IPS-NIHi11 (cell line): ENCODE measurements at regions not wholly inside any gene's neighbourhood (a gene's known extent, or its start where the extent isn't known, plus 50 kb on each side); places are given as distances from the start of the nearest gene placed in this dataset.

Experiments
- DNase-seq: peaks from one replicate; pipeline ENCODE4 v3.0.0; 2012; ENCODE audit warnings: mixed read lengths, low spot score

DNA sequence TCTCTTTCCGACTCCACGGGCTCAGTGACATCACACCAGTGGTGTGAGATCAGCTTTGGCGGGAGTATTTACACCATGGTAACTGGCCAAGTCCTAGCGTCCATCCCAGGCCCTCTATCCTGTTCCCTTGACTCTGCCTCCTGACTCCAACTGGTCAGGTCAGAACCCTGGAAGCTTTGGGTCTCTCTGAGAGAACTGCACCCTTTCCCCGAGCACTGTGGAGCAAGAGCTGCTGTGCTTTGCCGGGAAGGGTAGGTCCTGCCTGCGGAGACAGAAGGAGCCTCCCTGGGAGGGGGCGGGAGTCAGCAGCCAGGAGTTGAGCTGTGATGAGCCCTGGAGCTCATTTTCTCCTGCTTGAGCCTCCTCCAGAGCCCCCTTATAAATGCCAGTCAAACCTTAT, 212.1 kb upstream of the TNRC6C start:
- no peak for DNase-seq

DNA sequence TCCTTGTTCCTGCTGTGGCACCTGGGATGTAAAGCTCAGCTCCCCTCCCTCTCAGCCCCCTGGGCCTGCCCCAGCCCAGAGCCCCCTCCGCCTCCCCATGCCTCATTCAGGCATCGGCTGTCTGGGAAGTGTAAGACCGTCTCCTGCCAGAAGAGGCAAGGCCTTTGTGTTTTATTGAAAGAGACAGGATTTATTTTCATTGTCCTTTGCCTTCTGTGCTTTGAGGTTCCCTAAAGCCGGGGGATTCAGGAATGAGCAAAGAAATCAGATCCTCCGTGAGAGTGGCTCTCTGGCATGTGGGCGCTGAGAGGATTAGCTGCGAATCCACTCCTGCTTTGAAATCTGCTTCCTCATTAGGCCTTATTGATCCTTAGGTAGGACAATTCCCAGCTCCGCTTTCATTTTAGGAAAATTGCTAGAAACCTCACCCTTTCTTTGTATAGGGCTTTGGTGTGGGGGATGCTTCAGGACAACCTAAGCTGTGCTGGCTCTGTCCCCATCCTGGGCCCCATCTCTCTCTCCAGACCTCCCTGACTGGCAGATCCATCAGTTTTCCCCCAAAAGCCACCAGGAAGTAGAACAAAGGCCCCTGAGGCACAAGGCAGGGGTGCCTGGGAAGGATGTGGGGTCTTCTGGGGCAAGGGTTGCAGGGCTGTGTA, 211.5 kb upstream of the TNRC6C start:
- DNase-seq = no peak

DNA sequence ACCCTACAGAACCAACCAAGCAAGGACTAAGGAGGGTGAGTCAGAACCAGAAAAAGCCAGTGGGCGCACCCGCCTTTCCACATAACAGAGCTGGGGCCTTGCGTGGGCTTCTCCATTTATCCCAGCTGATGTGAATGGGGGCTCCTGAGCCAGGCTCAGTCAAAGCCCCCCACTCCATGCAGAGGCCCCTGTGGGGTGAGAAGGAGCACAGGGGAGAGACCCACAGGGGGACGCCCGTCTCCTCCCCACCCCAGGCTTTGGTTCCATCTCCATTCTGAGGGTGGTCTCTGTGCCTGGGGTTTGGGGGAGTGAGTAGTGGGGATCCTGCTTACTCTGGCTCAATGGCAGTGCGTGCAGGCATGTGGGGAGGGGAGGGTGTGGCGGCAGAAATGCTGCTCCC, 210.1 kb upstream of the TNRC6C start:
- DNase-seq = no peak

DNA sequence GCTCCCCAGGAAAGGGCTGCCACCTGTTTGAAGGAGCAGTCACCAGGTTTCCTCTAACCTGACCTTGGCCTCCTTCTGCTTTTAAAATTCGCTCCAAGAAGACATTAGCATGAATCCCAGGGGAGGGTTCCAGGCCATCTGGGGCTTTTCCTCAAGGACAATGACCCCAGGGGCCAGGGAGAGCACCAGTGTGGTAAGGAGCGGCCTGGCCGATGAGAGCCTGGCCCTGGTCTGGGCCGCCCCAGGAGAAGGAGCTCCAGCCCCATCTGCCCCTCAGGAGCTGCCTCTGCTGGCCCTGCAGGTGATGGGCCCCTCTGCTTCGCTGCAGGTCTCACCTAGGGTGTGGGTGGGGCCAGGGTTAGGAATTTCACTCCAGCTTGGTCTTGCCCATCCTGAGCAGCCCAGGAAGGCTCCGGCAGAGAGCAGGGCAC, 209.2 kb upstream of the TNRC6C start:
- DNase-seq = no peak

DNA sequence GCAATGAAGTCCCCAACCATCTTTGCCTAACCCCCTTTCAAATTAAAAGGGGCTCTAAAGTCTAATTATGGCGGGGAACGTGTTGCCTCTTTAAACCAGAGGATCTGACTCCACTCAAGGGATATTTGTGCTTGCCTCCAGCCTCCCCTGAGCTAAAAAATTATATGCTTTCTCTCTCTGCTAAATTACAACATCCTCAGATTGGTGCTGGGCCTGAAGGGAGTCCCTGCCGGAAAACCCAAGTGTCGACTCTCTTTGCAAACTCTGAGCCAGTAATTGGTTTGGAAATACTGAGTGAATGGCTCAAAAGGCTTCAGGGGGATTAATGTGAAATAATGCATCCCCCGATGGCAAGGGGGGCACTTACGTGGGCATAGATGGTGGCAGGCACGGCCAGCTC, 208.5 kb upstream of the TNRC6C start:
- no peak for DNase-seq

DNA sequence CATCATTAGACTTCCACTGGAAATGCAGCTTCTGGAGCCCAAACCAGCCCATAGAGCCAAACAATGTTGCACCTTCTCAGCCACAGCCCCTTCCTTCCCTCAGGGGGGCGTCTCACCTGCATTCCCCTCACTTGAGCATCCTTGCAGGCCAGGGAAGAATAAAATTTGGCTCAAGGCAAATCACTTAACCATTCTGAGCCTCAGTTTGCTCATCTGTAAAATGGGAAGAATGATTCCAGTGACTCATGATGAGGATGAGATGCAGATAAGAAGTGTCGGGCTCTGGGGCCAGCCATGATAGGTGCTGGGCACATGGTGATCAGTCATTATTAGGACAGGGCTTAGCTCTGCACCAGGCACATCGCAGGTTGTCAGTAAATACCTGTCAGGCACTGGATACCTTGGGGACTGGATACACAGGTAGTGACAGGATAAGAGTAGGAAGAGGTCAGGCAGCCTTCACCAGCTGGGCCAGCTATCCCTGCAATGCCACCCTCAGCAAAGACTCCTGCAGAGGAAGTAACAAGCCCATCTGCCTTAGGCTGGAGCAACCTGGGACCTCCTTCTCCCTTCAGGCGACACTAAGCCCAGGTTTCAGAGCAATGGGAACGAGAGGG, 208.0 kb upstream of the TNRC6C start:
- no peak for DNase-seq

DNA sequence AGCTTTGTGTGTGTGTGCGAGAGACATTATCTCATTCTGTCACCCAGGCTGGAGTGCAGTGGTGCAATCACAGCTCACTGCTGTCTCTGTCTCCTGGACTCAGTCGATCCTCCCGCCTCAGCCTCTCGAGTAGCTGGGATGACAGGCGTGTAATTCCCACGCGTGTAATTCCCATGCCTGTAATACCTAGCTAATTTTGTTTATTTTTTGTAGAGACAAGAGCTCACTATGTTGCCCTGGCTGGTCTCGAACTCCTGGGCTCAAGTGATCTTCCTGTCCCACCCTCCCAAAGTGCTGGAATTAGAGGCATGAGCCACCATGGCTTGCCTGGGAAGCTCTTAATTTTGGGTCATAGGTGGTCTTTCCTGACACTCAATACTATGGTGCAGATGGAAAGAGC, 205.3 kb upstream of the TNRC6C start:
- no peak for DNase-seq

DNA sequence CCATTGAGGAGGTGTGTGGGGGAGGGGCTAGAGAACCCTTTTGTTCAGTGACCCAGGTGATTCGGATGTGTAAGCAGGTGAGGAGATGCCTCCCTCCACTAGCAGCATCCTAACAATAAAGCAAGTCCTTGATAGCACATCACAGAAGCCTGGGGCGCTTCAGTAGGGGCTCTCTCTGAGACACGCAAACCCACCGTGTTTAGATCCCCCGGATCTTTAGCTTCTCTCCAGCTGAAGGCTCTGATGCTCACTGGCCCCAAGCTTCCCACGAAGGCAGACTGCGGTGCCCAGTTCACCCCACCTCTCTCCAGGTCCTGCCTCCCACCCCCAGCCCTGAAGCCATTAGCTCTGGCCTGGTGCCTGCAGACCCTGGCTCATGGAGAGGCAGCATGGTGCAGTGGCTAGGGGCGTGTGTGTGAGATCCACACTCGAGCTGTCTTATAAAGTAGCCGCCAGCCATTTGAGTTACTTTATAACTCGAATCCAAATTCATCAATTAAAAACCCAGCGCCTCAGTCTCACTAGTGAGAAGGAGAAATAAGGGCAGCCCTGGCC, 204.7 kb upstream of the TNRC6C start:
- DNase-seq = no peak

DNA sequence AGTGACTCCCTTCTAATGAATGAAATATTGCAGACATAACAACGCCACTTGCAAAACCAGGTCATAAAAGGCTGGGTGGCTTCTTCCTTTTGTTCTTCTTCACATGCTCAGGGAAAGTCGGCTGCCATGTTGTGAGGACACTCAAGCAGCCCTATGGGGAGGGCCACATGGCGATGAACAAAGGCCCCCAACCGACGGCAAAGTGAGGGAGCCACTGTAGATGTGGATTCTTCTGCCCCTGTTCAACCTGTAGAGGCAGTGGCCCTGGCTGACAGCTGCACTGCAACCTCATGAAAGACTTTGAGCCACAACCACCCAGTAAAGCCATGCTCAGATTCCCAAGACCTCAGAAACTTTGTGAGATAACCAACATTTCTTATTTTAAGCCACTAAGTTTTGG, 203.5 kb upstream of the TNRC6C start:
- DNase-seq = no peak

DNA sequence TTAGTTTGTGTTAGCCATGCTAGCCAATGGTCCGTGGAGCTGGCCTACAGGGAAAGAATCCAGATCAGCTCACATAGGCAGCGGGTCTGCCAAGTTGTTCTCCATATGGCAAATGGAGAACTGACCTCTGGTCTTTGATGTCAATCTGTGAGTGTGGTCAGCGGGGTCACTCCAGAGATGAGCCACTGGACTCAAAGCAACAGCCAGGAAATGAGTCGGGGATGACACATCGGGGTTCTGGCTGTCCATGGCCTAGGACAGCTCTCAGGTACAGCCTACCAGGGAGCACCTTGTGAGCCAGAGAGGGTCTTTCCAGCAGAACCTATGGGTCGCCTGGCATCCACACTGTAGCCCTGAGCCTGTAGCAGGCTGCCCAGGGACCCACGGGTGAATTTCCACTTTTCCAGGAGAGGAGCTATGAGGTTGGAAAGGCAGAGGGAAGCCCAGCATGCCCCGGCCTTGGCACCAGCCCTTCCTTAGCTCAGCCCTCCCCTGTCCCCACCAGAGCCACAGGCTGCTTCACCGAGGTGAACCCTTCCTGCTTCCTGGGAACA, 203.0 kb upstream of the TNRC6C start:
- DNase-seq = no peak

DNA sequence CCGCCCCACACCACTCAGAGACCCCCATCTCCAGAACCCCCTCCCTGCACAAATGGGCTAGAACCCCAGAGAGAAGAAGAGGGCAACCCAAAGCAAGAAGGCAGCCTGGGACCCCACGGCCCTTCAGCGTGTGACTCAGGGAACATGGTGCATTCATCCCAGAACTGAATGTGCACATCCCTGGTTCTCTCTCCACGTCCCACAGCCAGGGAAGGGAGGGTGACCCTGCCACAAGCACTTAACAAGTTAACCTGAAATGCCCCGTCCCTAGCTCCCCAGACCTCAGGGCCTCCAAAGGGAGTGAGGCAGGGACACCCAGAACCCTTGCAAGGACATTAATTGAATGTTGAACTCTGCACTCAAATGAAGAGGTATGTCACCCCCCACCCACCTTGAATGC, 202.5 kb upstream of the TNRC6C start:
- no peak for DNase-seq

DNA sequence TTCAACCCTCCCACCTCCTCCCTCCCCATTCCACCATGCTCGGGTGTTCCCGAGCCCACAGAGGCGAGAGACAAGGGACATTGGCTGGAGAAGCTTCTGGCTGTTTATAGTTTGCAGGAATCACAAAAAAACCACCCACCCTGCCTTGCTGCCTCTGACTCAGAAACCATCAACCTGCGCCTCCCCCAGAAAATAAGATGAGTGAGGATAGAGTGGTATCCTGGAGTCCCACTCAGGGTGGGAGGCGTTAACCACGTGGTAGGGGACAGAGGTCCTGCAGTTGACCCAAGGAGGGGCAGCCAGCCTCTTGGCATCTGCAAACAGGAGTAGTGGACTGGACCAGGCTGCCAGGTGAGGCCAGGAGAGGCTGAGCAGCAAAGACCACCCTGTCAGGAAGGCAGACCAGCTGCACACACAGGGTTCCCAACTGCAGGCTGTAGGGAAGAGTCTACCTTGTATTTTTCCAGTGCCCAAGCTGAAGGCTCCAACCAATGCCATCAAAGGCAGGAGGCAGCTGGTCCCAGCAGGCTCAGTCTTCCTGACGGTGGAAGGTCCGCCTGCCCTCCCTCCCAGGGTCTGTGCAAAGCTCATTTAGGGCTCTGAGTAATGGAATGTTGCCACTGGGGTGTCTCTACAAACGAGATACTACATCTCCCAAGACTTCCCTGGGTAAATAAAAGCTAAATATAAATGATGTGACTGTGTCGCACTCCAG, 201.5 kb upstream of the TNRC6C start:
- DNase-seq = no peak

DNA sequence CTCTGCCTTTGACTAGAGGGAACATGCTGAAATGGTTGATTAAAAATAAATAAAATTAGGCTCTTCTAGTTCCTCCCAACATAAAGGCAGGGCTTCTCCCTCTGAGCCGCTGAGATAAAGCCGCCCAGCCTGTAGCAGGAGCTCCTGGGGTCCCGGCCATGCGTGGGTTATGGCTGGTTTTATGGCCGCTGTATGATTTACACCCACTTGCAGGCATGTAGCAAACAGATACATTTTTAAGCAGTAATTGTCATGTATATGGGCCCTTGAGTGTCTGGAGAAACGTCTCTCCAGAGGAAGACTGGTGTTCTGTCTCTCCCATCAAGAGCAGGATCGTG, 201.0 kb upstream of the TNRC6C start:
- no peak for DNase-seq

DNA sequence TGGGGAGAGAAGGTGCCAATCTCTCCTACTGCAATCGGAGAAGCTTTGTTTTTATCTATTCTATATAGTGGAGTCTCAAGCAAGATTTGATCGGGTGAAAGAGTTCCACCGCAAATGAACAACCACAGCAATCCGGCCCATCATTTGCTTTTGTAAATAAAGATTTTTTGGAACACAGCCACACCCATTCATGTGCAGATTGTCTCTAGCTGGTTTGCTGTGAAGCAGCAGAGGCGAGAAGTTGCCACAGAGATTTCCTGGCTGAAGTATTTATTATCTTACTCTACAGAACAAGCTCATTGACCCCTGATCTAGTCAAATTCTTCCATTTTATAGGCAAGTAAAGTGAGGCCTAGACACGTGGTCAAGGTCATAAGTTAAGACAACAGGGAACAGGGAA, 195.5 kb upstream of the TNRC6C start:
- no peak for DNase-seq

DNA sequence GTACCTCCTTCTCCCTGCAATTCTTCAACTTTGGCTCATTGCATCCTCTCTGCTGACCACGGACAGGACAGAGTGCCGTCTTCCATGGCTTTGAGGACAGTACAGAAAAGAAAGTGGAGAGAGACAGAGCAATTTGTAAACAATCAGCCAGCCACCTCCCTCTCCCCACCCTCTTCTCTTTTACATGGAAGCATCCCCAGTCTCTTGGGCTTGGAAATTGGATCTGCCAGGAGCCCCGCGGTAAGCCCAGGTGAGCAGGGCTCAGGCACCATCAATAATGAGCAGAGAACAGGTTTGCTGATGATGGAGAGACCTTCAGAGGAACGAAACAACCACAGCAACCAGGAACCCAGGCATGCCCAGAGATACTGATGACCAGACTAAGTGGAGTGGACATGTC, 194.9 kb upstream of the TNRC6C start:
- no peak for DNase-seq

DNA sequence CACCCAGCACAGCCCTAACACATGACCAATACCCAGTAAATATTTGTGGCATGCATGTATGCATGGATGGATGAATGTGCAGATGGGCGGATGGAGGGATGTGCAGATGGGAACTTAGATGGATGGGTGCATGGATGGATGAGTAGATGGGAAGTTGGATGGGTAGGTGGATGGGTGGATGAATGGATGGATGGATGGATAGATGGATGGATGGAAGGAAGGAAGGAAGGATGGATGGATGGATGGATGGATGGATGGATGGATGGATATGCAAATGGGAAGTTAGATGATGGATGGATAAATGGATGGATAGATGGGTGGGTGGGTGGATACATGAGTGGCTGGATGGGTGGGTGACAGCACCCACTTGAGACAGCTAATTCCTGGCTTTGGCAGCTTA, 193.2 kb upstream of the TNRC6C start:
- DNase-seq = no peak

DNA sequence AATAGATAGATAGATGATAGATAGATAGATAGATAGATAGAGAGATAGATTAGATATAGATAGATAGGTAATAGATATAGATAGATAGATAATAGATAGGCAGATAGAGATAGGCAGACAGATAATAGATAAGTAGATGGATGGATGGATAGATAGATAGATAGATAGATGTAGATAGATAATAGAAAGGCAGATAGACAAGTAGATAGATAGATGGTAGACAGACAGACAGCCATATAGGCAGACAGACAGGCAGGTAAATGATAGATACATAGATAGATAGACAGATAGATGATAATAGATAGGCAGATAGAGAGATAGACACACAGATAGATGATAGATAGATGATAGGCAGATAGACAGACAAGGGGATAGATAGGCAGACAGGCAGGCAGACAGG, 191.4 kb upstream of the TNRC6C start:
- no peak for DNase-seq

DNA sequence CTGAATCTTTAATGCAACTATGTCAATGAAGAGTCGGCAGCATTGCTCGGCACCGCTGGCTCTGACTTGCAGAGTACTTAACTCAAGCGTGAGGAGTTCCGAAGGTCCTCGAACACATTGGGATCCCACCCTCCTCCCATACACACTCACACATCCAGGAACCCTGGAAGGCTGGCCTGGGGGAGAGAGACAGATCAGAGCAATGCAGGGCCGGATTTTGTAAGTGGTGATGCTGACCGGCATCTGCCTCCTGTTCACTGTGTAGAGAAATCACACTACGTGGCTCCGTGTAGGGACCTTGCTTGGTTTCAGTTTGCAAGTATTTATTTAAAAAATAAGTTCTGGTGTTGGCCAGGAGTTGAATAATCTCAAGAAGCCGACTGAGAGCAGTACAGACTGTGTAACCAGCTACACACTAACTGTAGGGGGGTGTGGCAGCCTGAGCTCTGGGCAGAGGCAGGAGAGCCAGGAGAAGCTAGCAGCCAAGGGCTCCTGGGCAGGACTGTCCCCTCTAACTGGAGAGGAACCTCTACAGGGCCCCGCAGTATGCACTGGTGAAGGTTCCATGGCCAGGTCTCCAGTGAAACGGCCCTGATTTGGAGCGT, 190.2 kb upstream of the TNRC6C start:
- no peak for DNase-seq

DNA sequence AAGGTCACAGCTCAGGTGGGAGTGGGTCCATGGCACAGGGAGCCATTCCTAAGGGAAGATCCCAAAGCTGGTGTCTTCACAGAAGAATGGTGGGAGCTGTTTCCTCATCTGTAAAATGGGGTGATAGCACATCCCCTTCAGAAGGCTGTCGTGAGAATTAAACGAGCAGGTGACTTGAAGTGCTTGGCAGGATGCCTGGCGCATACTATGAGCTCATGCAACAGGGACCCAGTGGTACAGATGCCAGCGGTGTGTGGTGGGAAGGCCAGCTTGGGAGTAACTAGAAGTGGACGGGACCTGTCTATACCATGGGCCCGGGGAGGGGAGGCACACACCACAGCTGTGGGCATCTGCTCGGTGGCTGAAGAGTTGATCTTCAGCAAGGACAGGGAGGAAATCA, 189.3 kb upstream of the TNRC6C start:
- no peak for DNase-seq

DNA sequence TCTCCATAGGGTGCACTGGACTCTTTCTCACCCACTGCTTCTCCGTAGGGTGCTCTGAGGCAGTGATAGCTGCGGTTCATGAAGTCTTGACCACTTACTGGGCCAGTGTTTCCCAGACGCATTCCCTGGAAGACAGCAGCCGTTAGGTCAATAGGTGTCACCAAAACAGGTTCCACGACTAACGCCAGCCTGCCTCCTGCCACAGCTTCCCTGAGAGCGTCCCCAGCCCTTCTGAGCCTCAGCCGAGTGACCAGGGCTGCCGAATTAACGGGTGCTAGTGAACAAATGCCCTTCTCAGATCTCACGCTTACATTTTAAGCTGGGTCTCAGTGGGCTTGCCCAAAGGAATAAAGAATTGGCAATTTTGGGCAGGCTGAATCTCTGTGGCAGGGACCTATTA, 188.7 kb upstream of the TNRC6C start:
- no peak for DNase-seq

DNA sequence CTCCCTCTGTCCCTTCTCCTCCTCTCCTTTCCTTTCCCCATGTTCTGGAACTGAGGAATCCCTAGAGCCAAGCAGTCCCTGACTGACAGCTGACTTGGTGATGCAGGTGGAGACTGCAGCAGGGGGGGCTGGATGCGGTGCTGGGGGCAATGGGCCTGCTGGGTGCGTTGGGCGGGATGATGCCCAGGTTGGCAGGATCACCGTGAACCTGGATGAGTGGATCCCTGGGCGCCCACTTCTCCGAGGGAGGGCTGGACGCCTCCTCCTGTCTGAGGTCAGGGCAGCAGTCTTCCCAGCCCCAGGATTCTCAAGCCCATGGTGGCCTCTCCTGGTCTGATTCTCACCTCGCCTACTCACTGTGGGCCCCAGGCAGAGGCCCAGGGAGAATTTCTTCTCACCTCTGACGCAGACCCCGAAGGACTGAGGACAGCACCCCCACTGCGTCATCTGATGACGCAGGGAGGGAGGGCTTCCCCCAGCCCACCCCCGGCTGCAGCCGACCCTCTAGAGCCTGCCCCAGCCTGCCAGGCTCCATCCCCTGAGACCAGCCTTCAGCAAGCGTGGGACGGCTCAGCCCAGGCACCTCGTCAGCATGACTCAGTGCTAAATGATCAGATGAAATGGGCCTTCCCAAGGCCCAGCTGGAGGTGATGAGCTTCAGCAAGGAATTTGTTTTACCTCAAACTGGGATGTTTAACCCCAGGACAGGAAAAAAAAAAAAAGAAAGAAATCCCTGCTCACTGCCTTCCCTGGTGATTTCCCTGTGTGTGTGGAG, 188.0 kb upstream of the TNRC6C start:
- DNase-seq = no peak

DNA sequence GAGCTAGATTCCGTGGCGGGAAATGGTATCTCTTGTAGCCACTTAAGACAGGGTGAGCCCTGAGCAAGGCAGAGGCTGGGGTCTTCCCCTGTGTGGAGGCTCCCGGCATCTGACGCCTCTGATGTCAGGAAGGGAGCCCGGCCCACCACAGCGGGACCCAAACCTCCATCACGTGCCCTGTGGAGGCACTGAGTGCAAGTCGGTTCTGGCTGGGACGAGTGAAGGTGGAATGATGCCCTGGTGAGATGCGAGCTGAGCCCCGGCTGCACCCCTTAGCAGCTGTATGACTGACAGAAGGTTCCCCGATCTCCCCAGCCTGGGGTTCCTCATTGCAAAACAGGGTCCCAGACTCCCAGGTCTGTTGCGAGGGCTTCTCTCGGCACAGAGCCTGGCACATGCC, 187.4 kb upstream of the TNRC6C start:
- no peak for DNase-seq
